ENCODE measurements at regions not wholly inside any gene's neighbourhood (a gene's known extent, or its start where the extent isn't known, plus 50 kb on each side); places are given as distances from the start of the nearest gene placed in this dataset.

DNA sequence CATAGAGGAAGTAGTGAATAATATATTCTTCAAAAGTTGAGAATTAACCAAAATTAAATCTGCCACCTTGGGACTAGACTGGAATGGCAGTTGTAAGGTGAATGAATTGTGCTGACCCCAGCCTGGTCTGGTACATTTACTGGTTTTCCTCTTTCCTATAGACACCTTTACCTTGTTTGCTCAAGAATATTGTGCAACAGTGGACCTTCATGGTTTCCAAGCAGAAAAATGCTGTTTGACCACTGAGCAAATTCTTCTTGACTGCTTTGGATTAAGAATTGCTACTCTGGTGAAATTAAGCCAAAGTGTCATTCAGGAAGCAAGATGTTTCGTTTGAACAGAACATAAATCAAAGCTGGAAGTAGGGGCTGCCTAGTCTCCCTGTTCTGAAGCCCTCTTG is 156.6 kb upstream of the TAB2 start:
- no peak for DNase-seq (ENCODE audit: low spot score)
- no peaks in the 10 kb centered on the region for H3K9me3 ChIP-seq
- no peaks in the 10 kb centered on the region for H3K27me3 ChIP-seq (replicated peaks; ENCODE audit: insufficient read depth)
- no peak overlapping the region for H3K4me3 ChIP-seq
- 21% methylated on average over 1 of the region's 1 CpG for WGBS
- TF ChIP-seq POLR2A (IDR thresholded peaks at IDR 0.05): no peak
- TF ChIP-seq, protein P1, sequence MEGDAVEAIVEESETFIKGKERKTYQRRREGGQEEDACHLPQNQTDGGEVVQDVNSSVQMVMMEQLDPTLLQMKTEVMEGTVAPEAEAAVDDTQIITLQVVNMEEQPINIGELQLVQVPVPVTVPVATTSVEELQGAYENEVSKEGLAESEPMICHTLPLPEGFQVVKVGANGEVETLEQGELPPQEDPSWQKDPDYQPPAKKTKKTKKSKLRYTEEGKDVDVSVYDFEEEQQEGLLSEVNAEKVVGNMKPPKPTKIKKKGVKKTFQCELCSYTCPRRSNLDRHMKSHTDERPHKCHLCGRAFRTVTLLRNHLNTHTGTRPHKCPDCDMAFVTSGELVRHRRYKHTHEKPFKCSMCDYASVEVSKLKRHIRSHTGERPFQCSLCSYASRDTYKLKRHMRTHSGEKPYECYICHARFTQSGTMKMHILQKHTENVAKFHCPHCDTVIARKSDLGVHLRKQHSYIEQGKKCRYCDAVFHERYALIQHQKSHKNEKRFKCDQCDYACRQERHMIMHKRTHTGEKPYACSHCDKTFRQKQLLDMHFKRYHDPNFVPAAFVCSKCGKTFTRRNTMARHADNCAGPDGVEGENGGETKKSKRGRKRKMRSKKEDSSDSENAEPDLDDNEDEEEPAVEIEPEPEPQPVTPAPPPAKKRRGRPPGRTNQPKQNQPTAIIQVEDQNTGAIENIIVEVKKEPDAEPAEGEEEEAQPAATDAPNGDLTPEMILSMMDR (IDR thresholded peaks at IDR 0.05): no peak
- no peak for TF ChIP-seq POLR2AphosphoS5 (IDR thresholded peaks at IDR 0.05)
- H3K36me3 ChIP-seq: no peaks in the 10 kb centered on the region
- no peak overlapping the region for H3K27ac ChIP-seq
- intact Hi-C loops (cut with DNase I): no loop called here
- no peaks in the 10 kb centered on the region for H3K4me1 ChIP-seq (replicated peaks)

DNA sequence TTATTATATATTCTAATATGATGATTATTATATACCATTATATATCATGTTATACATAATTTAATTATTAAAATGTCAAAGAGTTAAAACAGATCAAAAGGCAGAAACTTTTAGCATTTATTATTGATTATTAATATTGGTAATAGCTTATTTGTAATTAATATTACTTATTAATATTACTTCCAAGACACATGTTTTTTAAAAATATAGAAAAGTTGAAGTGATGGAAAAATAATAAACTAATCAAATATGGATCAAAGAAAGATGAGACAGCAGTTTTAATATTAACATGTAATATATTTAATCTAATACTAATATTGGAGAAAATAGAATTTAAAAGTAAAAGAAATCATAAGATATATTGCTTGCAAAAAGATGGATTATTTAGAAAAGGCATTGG is 154.6 kb upstream of the TAB2 start:
- Histone ChIP-seq H3K9me3 (no peaks in the 10 kb centered on the region), H3K27ac (no peak overlapping the region), H3K36me3 (no peaks in the 10 kb centered on the region), H3K4me3 (no peak overlapping the region), H3K4me1 (replicated peaks) (peaks cover 4% of the 10 kb centered on the region), H3K27me3 (replicated peaks; ENCODE audit: insufficient read depth) (no peaks in the 10 kb centered on the region)
- TF ChIP-seq POLR2AphosphoS5 (IDR thresholded peaks at IDR 0.05): no peak
- TF ChIP-seq, protein P1 (IDR thresholded peaks at IDR 0.05): no peak
- no peak for TF ChIP-seq POLR2A (IDR thresholded peaks at IDR 0.05)
- intact Hi-C loops (cut with DNase I): no loop called here
- DNase-seq (ENCODE audit: low spot score): no peak

DNA sequence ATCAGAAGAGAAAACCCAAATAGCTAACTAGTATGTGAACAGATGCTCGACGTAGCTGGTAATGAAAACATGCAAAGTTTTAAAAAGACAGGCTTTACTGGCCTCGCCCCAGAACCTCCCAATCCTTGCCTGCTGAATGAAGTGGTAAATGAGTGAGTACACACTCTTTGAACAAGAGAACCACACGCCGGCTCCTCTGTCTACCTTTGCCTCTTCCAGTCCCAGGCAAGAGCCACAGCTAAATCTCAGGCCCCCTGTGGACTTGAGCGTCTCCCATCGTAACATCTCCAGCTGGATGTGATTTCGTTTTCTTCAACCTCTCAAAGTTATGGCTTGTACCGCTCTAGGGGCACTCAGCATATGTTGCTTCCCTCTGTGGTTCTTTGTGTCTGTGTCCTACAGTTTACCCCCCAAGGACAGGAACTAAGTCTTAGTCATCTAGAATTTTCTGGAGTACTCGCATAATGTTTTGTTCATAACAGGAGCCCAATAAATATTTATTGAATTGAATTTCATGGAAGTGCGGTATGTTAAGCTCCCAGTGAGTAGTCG is 153.2 kb upstream of the TAB2 start:
- Histone ChIP-seq H3K36me3 (no peaks in the 10 kb centered on the region), H3K27ac (no peak overlapping the region), H3K9me3 (no peaks in the 10 kb centered on the region), H3K4me1 (replicated peaks) (peaks cover 4% of the 10 kb centered on the region), H3K27me3 (replicated peaks; ENCODE audit: insufficient read depth) (no peaks in the 10 kb centered on the region), H3K4me3 (no peak overlapping the region)
- no peak for DNase-seq (ENCODE audit: low spot score)
- intact Hi-C loops (cut with DNase I): no loop called here
- WGBS: 89% methylated on average over 12 of the region's 12 CpGs
- TF ChIP-seq POLR2AphosphoS5 (IDR thresholded peaks at IDR 0.05): no peak
- TF ChIP-seq, protein P1 (IDR thresholded peaks at IDR 0.05): no peak
- TF ChIP-seq POLR2A (IDR thresholded peaks at IDR 0.05): no peak

DNA sequence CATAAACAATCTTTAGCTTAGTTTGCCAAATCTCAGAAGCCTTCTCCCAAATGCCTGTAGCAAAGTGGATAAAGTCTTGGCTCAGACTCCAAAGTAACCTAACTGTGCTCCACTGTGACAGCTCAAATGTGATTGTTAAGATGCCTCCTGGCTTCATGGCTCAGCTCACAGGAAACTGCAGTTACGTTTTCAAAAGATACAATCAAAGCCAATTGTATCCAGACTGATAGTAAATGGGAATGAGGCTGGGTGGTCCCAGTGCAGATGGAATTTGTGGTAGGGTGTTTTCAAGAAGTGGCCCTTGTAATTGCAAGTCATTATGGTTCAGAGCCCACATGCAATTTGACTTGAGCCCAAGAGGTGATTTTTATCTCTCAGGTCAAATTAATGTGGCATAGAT is 151.2 kb upstream of the TAB2 start:
- DNase-seq (ENCODE audit: low spot score): no peak
- no peak overlapping the region for H3K27ac ChIP-seq
- no peaks in the 10 kb centered on the region for H3K9me3 ChIP-seq
- H3K4me3 ChIP-seq: no peak overlapping the region
- intact Hi-C loops (cut with DNase I): loop anchor here (5.0 kb wide), 1 partner anchor 69 kb away; no protein-coding TSS in a partner anchor
- H3K4me1 ChIP-seq (replicated peaks): peaks cover 4% of the 10 kb centered on the region
- WGBS: 5% methylated on average over 1 of the region's 1 CpG
- no peaks in the 10 kb centered on the region for H3K27me3 ChIP-seq (replicated peaks; ENCODE audit: insufficient read depth)
- TF ChIP-seq POLR2AphosphoS5 (IDR thresholded peaks at IDR 0.05) (no peak), POLR2A (IDR thresholded peaks at IDR 0.05) (no peak)
- TF ChIP-seq, protein P1 (IDR thresholded peaks at IDR 0.05): no peak
- H3K36me3 ChIP-seq: no peaks in the 10 kb centered on the region

DNA sequence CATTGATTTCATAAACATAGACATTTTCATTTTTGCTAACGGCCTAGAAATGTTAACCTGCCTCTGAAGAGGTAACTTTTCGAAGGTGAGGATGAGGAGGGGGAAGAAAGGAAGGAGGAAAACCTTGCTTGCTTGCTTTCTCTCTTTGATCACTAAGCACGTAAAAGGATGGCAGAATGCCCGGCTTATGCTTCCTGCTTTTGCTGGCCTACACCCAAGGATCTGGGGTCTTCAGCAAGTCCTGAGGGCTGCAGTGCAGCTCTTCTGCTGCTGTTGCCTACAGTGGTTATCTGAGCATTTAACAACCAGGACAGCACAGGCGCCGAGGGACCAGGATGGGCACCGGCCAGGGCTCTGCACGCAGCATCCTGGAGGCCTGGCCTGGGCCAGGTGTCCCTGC is 150.8 kb upstream of the TAB2 start:
- intact Hi-C loops (cut with DNase I): loop anchor here (5.0 kb wide), 1 partner anchor 69 kb away; no protein-coding TSS in a partner anchor
- DNase-seq (ENCODE audit: low spot score): no peak
- 31% methylated on average over 8 of the region's 8 CpGs for WGBS
- no peaks in the 10 kb centered on the region for H3K36me3 ChIP-seq
- TF ChIP-seq POLR2AphosphoS5 (IDR thresholded peaks at IDR 0.05): no peak
- TF ChIP-seq POLR2A (IDR thresholded peaks at IDR 0.05): no peak
- H3K4me3 ChIP-seq: no peak overlapping the region
- no peak overlapping the region for H3K27ac ChIP-seq
- H3K27me3 ChIP-seq (replicated peaks; ENCODE audit: insufficient read depth): no peaks in the 10 kb centered on the region
- peaks cover 4% of the 10 kb centered on the region for H3K4me1 ChIP-seq (replicated peaks)
- H3K9me3 ChIP-seq: no peaks in the 10 kb centered on the region
